Epithelial cell of esophagus (primary cell): ENCODE measurements at regions not wholly inside any gene's neighbourhood (a gene's known extent, or its start where the extent isn't known, plus 50 kb on each side); places are given as distances from the start of the nearest gene placed in this dataset.

Experiments
- DNase-seq: peaks from one replicate; pipeline ENCODE4 v3.0.0; 2010; ENCODE audit warnings: low read depth
- H3K4me3 ChIP-seq: 2 replicates; pipeline ENCODE4 v1.5.1; 2011; ENCODE audit warnings: mild to moderate bottlenecking, low read length, control low read depth
- TF ChIP-seq, protein P1 (sequence below): IDR thresholded peaks from 2 replicates; pipeline ENCODE4 v1.5.1; 2011; ENCODE audit warnings: low read depth, mild to moderate bottlenecking, low read length, control low read depth, inconsistent platforms; ENCODE audit not compliant: insufficient read depth; ENCODE audit errors: missing control alignments

DNA sequence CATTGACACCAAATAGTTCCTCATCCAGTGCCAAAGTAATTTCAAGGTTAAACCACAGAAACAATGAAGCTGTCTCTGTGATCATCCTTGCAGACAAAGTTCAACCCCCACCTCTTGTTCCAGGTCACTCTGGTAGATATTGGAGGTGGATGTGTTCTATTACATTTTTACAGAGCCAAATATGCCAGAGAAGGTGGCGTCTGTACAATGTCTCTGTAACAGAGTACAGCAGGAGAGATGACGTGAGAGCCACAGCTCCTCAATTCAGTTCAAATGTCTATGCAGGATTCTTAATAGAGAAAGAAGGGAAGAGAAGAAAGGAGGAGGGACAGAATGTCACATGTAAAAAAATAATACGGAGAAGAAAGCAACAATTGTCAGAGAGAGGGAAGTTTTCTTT, 268.3 kb upstream of the OR4E1 start:
- no peak overlapping the region for H3K4me3 ChIP-seq
- TF ChIP-seq, protein P1, sequence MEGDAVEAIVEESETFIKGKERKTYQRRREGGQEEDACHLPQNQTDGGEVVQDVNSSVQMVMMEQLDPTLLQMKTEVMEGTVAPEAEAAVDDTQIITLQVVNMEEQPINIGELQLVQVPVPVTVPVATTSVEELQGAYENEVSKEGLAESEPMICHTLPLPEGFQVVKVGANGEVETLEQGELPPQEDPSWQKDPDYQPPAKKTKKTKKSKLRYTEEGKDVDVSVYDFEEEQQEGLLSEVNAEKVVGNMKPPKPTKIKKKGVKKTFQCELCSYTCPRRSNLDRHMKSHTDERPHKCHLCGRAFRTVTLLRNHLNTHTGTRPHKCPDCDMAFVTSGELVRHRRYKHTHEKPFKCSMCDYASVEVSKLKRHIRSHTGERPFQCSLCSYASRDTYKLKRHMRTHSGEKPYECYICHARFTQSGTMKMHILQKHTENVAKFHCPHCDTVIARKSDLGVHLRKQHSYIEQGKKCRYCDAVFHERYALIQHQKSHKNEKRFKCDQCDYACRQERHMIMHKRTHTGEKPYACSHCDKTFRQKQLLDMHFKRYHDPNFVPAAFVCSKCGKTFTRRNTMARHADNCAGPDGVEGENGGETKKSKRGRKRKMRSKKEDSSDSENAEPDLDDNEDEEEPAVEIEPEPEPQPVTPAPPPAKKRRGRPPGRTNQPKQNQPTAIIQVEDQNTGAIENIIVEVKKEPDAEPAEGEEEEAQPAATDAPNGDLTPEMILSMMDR: no peak

GRCh38 chr14:21940887-21941856, 267.6 kb upstream of the OR4E1 start:
- DNase-seq: peak; percentile 52
- H3K4me3 ChIP-seq: no peak overlapping the region
- TF ChIP-seq, protein P1: peak; percentile 68

More for the DNA sequence above, 268.3 kb upstream of the OR4E1 start:
- no peak for DNase-seq

- DNase-seq: no peak
- no peak overlapping the region for H3K4me3 ChIP-seq
- TF ChIP-seq, protein P1: no peak
These were observed 266.2 kb upstream of the OR4E1 start for GRCh38 chr14:21939836-21940235.

- no peak for DNase-seq
- TF ChIP-seq, protein P1: no peak
- H3K4me3 ChIP-seq: no peak overlapping the region
These were observed 264.4 kb upstream of the OR4E1 start for GRCh38 chr14:21937996-21938395.

- H3K4me3 ChIP-seq: no peak overlapping the region
- TF ChIP-seq, protein P1: peak; percentile 30
- DNase-seq: peak; percentile 28
These were observed 260.1 kb upstream of the OR4E1 start for GRCh38 chr14:21933681-21934080.

DNA sequence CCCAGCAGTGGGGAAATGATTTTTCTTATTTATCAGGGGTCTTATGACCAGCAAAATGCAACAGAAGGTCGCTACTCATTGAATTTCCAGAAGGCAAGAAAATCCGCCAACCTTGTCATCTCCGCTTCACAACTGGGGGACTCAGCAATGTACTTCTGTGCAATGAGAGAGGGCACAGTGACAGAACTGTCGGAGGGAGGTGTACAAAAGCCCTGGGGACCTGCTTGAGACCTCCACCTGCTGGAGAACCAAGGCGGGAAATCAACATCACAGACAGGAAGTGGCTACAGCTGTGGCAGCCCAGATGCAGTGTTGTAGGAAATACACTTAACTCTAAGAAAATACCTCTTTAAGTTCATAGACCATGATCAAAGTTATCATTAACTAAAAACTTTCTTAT, 250.9 kb upstream of the OR4E1 start:
- TF ChIP-seq, protein P1: no peak
- DNase-seq: no peak
- H3K4me3 ChIP-seq: no peak overlapping the region

GRCh38 chr14:21923820-21924219, 250.2 kb upstream of the OR4E1 start:
- DNase-seq: no peak
- TF ChIP-seq, protein P1: no peak
- no peak overlapping the region for H3K4me3 ChIP-seq
